ENCODE measurements at regions not wholly inside any gene's neighbourhood (a gene's known extent, or its start where the extent isn't known, plus 50 kb on each side); places are given as distances from the start of the nearest gene placed in this dataset.

DNA sequence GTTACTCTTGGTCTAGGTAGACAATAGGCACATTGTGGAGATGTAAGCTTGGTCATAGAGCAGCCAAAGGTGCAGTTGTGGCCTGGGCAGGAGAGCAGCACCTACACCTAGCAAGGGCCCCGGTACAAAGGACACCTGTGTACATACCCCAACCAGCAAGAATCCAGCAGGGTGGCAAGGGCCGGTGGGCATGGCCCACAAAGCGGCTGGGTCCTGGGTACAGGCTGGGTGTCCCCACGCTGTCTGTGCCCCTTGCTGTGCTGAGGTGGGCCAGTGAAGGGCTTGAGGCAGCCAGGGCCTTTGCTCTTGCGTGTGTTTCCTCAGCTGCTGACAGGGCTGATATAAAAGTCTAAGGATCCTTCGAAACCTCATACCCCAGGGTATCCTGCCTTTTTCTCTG lies 501.8 kb downstream of the EIPR1 start:
- H3K27ac ChIP-seq (ENCODE audit: low read length) = no peak overlapping the region
- no peak overlapping the region for H3K4me3 ChIP-seq (ENCODE audit: low read length)
- H3K36me3 ChIP-seq (ENCODE audit: control insufficient read depth, insufficient read depth, low read length) = no peaks in the 10 kb centered on the region
- no peak for DNase-seq
- H3K27me3 ChIP-seq (ENCODE audit: control insufficient read depth, insufficient read depth, low read length) = no peaks in the 10 kb centered on the region
- WGBS (ENCODE audit: insufficient coverage) = 94% methylated on average over 2 of the region's 6 CpGs
- no peaks in the 10 kb centered on the region for H3K9me3 ChIP-seq (replicated peaks; ENCODE audit: control insufficient read depth, low read depth, low read length)
- peaks cover 18% of the 10 kb centered on the region for H3K4me1 ChIP-seq (ENCODE audit: control insufficient read depth, insufficient read depth, low read length)

DNA sequence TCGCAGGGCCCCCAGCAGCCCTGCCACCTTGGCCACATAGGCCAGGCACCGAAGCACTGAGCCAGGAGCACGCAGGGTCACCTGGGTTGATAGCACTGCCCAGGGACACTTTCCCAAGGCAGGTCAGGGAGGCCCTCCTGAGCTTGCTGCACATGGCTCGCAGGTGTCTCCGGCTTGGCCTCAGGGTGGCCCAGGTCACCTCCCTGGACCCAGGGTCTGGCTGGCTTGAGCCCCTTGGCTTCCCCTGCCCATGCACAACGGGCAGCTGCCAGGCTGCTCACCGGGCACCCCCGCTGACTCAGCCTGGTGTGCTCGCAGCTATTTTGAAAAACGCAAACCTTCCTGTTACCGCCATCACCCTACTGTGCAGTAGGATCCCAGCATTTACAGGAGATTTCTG lies 502.3 kb downstream of the EIPR1 start:
- 93% methylated on average over 7 of the region's 11 CpGs for WGBS (ENCODE audit: insufficient coverage)
- Histone ChIP-seq H3K27me3 (ENCODE audit: control insufficient read depth, insufficient read depth, low read length) (no peaks in the 10 kb centered on the region), H3K27ac (ENCODE audit: low read length) (no peak overlapping the region), H3K36me3 (ENCODE audit: control insufficient read depth, insufficient read depth, low read length) (no peaks in the 10 kb centered on the region), H3K4me3 (ENCODE audit: low read length) (no peak overlapping the region), H3K9me3 (replicated peaks; ENCODE audit: control insufficient read depth, low read depth, low read length) (no peaks in the 10 kb centered on the region), H3K4me1 (ENCODE audit: control insufficient read depth, insufficient read depth, low read length) (peaks cover 18% of the 10 kb centered on the region)
- no peak for DNase-seq

DNA sequence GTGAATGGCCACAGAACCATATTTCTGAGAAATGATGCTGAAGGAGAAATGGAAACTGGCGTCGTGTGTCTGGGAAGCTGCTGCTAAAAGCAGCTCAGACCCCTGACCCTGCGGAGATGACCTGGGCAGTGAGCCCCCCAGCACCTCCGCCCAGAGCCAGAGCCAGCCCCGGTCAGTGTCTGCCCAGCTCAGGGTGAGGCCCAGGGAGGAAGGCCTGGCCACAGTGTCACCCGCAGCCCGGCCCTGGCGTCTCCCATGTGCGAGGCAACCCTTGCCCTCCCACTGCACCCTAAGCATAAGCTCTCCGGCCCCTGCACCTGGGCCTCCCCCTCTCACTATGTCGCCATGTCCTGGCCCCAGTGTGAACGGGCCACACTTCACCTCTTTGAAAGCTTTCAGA lies 502.8 kb downstream of the EIPR1 start:
- H3K27me3 ChIP-seq (ENCODE audit: control insufficient read depth, insufficient read depth, low read length) = no peaks in the 10 kb centered on the region
- H3K27ac ChIP-seq (ENCODE audit: low read length) = no peak overlapping the region
- no peak overlapping the region for H3K4me3 ChIP-seq (ENCODE audit: low read length)
- no peaks in the 10 kb centered on the region for H3K9me3 ChIP-seq (replicated peaks; ENCODE audit: control insufficient read depth, low read depth, low read length)
- 95% methylated on average over 8 of the region's 12 CpGs for WGBS (ENCODE audit: insufficient coverage)
- peaks cover 18% of the 10 kb centered on the region for H3K4me1 ChIP-seq (ENCODE audit: control insufficient read depth, insufficient read depth, low read length)
- no peaks in the 10 kb centered on the region for H3K36me3 ChIP-seq (ENCODE audit: control insufficient read depth, insufficient read depth, low read length)
- no peak for DNase-seq

DNA sequence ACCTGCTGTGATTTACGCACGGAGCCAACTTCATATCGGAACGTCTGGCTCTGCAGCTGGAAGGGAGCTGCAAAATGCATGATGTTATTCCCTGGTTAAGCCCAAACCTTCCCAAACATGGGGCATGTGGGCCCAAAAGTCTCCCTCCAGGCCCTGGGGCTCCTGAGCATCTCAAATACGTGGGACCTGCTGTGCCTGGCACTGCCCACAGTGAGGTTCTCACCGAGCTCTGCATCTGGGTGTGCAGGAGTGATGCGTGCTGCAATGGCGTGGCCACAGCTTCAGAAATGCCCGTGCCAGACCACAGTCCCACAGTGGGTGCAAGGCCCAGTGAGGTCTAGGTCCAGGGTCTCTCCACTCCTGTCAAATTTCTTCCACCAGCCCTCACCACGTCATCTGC lies 503.3 kb downstream of the EIPR1 start:
- H3K27me3 ChIP-seq (ENCODE audit: control insufficient read depth, insufficient read depth, low read length) = peaks cover 1% of the 10 kb centered on the region
- no peak for DNase-seq
- H3K27ac ChIP-seq (ENCODE audit: low read length) = no peak overlapping the region
- no peaks in the 10 kb centered on the region for H3K36me3 ChIP-seq (ENCODE audit: control insufficient read depth, insufficient read depth, low read length)
- 72% methylated on average over 9 of the region's 10 CpGs for WGBS (ENCODE audit: insufficient coverage)
- H3K9me3 ChIP-seq (replicated peaks; ENCODE audit: control insufficient read depth, low read depth, low read length) = no peaks in the 10 kb centered on the region
- peaks cover 18% of the 10 kb centered on the region for H3K4me1 ChIP-seq (ENCODE audit: control insufficient read depth, insufficient read depth, low read length)
- H3K4me3 ChIP-seq (ENCODE audit: low read length) = no peak overlapping the region

DNA sequence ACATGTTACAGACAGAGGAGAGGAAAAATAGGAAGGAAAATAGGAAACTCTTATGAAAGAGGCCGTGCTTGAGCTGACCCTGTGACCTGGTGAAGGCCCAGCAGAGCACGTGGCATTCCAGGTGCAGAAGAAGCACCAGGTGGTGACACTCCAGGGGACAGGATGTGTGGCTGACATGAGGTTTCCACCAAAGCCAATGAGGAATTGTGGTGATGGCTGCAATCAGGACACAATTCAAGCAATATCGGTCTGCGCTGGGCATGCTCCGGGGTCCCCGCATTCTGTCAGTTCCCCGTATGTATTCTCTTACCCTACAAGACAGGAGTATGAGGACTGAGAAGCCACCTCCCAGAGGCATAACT lies 504.2 kb downstream of the EIPR1 start:
- H3K4me1 ChIP-seq (ENCODE audit: control insufficient read depth, insufficient read depth, low read length) = peaks cover 18% of the 10 kb centered on the region
- 65% methylated on average over 3 of the region's 7 CpGs for WGBS (ENCODE audit: insufficient coverage)
- H3K36me3 ChIP-seq (ENCODE audit: control insufficient read depth, insufficient read depth, low read length) = no peaks in the 10 kb centered on the region
- no peak overlapping the region for H3K4me3 ChIP-seq (ENCODE audit: low read length)
- H3K27me3 ChIP-seq (ENCODE audit: control insufficient read depth, insufficient read depth, low read length) = peaks cover 3% of the 10 kb centered on the region
- no peak overlapping the region for H3K27ac ChIP-seq (ENCODE audit: low read length)
- no peaks in the 10 kb centered on the region for H3K9me3 ChIP-seq (replicated peaks; ENCODE audit: control insufficient read depth, low read depth, low read length)
- DNase-seq = no peak

DNA sequence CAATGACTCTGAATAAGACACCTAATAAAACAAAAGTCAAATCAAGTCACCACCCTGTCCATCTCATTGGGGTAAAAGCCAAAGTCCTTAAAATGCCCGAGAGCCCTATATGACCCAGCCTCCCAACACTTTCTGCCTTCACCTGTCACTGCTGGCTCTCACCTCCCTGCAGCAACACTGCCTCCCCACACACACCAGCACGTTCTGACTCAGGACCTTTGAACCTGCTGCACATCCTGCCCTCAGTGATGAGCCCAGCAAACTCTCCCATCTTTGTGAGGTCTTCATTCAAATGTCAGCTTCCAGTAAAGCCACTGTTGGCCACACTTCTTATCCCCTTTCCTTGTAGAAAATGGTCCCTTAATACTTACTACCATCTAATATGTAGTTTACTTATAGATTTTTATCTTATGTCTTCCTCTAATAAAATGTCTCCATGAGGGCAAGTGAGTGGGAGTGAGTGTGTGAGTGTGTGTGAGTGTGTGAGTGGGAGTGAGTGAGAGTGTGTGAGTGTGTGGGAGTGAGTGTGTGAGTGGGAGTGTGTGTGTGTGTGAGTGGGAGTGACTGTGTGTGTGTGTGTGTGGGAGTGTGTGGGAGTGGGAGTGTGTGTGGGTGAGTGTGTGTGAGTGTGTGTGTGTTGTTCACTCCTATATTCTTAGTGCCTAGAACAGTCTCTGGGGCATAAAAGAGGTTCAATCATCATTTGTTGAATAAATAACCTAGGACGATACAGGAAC lies 504.7 kb downstream of the EIPR1 start:
- Histone ChIP-seq H3K4me3 (ENCODE audit: low read length) (no peak overlapping the region), H3K27ac (ENCODE audit: low read length) (no peak overlapping the region), H3K4me1 (ENCODE audit: control insufficient read depth, insufficient read depth, low read length) (peaks cover 22% of the 10 kb centered on the region), H3K9me3 (replicated peaks; ENCODE audit: control insufficient read depth, low read depth, low read length) (no peaks in the 10 kb centered on the region), H3K36me3 (ENCODE audit: control insufficient read depth, insufficient read depth, low read length) (no peaks in the 10 kb centered on the region), H3K27me3 (ENCODE audit: control insufficient read depth, insufficient read depth, low read length) (peaks cover 3% of the 10 kb centered on the region)
- 81% methylated on average over 3 of the region's 3 CpGs for WGBS (ENCODE audit: insufficient coverage)
- no peak for DNase-seq

DNA sequence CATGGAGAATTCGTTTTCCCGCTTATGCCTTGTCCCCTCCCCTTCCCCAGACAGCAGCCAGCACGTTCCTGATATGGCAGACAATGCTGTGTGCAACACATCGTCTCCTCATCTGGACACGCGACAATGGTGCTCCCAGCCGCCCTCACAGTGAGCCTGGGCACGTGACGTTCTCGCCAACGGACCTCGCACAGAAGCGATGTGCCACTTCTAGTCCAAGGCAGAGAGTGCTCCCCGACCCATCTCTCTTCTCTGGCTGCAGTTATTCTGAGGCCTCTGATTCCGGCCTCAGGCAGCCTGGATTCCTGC lies 505.4 kb downstream of the EIPR1 start:
- Histone ChIP-seq H3K4me1 (ENCODE audit: control insufficient read depth, insufficient read depth, low read length) (peaks cover 24% of the 10 kb centered on the region), H3K36me3 (ENCODE audit: control insufficient read depth, insufficient read depth, low read length) (no peaks in the 10 kb centered on the region), H3K27ac (ENCODE audit: low read length) (no peak overlapping the region), H3K9me3 (replicated peaks; ENCODE audit: control insufficient read depth, low read depth, low read length) (no peaks in the 10 kb centered on the region), H3K4me3 (ENCODE audit: low read length) (no peak overlapping the region), H3K27me3 (ENCODE audit: control insufficient read depth, insufficient read depth, low read length) (peaks cover 3% of the 10 kb centered on the region)
- DNase-seq = no peak
- WGBS (ENCODE audit: insufficient coverage) = 67% methylated on average over 14 of the region's 15 CpGs

DNA sequence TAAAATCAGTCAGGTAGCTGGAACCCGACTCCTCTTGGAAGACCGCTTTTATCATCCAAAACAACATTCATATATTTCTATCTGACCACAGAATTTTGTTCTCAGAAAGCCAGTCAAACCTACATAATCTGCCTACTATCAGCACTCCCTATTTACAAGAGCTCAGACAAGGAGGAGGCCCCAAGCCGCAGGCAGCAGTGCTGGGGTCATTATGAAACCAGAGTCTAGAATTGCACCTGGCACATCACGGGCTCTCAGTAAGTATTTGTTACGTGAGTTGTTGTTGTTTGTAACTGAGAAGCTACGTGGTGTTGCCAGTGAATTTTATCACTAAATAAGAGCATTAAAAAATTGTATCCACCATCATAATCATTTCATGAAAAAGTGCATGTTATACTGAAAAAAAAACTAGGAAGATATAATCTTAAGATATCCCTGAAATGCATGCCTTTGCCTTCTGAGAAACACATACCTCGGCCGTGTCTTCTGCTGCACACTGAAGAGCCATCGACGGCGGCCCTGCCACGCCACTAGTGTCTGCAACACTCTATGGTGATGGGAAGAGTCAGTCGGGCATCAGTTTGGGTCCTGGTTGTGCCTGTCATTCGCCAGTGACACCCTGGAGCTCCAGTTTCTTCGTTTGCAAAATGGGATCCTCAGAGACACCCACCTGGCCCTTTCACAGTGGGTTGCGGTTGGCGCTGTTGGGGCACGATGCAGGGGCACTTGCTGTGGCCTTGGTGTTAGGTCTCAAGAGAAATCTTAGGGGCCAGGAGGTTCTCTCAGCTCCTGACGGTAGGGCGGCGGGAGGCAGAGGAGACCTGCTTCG lies 505.9 kb downstream of the EIPR1 start:
- 84% methylated on average over 17 of the region's 22 CpGs for WGBS (ENCODE audit: insufficient coverage)
- peaks cover 3% of the 10 kb centered on the region for H3K27me3 ChIP-seq (ENCODE audit: control insufficient read depth, insufficient read depth, low read length)
- no peaks in the 10 kb centered on the region for H3K36me3 ChIP-seq (ENCODE audit: control insufficient read depth, insufficient read depth, low read length)
- peaks cover 28% of the 10 kb centered on the region for H3K4me1 ChIP-seq (ENCODE audit: control insufficient read depth, insufficient read depth, low read length)
- H3K27ac ChIP-seq (ENCODE audit: low read length) = no peak overlapping the region
- no peak for DNase-seq
- no peak overlapping the region for H3K4me3 ChIP-seq (ENCODE audit: low read length)
- no peaks in the 10 kb centered on the region for H3K9me3 ChIP-seq (replicated peaks; ENCODE audit: control insufficient read depth, low read depth, low read length)

DNA sequence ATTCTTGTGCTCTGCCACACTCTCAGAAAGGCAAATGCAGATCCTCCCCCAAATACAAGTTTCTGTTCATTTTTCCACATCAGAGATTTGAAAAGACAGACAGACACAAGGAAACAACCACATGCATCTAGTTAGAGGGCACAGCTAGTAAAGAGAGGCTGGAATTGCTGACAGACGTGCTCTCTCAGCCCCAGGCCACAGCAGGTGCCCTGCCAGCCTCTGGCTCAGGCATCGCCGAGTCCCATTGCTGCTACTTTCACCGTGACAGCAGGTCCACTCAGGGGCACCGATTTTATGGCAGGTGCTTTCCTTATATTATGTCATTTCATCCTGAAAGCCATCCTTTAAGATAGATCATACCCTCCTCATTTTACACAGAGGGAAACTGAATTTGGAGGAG lies 507.5 kb downstream of the EIPR1 start:
- peaks cover 20% of the 10 kb centered on the region for H3K4me1 ChIP-seq (ENCODE audit: control insufficient read depth, insufficient read depth, low read length)
- 65% methylated on average over 4 of the region's 5 CpGs for WGBS (ENCODE audit: insufficient coverage)
- no peaks in the 10 kb centered on the region for H3K36me3 ChIP-seq (ENCODE audit: control insufficient read depth, insufficient read depth, low read length)
- H3K27ac ChIP-seq (ENCODE audit: low read length) = no peak overlapping the region
- no peaks in the 10 kb centered on the region for H3K9me3 ChIP-seq (replicated peaks; ENCODE audit: control insufficient read depth, low read depth, low read length)
- H3K27me3 ChIP-seq (ENCODE audit: control insufficient read depth, insufficient read depth, low read length) = peaks cover 3% of the 10 kb centered on the region
- DNase-seq = no peak
- no peak overlapping the region for H3K4me3 ChIP-seq (ENCODE audit: low read length)

DNA sequence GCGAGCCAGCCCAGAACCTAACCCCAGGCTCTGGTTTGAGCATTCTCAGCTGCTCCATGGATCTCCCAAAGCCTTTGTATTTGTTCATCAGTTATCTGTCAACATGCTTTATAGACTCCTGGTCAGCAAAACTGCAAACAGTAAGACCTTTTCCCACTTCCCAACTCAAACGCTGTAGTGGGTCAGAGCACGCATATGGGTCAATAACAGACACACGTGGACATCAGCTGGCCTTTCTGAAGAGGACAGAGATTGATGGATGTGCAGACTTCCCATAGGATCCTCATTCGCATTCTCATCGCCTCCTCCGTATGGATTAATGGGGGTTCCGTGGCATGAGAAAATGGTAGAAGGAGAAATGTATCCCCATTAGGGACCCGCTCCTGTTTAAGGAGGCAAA lies 508.1 kb downstream of the EIPR1 start:
- WGBS (ENCODE audit: insufficient coverage) = 94% methylated on average over 6 of the region's 9 CpGs
- H3K36me3 ChIP-seq (ENCODE audit: control insufficient read depth, insufficient read depth, low read length) = no peaks in the 10 kb centered on the region
- H3K4me1 ChIP-seq (ENCODE audit: control insufficient read depth, insufficient read depth, low read length) = peaks cover 20% of the 10 kb centered on the region
- DNase-seq = no peak
- H3K27me3 ChIP-seq (ENCODE audit: control insufficient read depth, insufficient read depth, low read length) = peaks cover 3% of the 10 kb centered on the region
- H3K27ac ChIP-seq (ENCODE audit: low read length) = no peak overlapping the region
- no peaks in the 10 kb centered on the region for H3K9me3 ChIP-seq (replicated peaks; ENCODE audit: control insufficient read depth, low read depth, low read length)
- no peak overlapping the region for H3K4me3 ChIP-seq (ENCODE audit: low read length)

Measured in muscle of leg (tissue), 3 donors.